MV-4-11 (cell line): ENCODE measurements at regions not wholly inside any gene's neighbourhood (a gene's known extent, or its start where the extent isn't known, plus 50 kb on each side); places are given as distances from the start of the nearest gene placed in this dataset.
"Not testable (repeated sequence)": the region's sequence is repeated elsewhere in the genome, so short reads cannot be mapped to it uniquely, and the experiment has no call there.

Experiments
- DNase-seq: peaks from one replicate; lab custom pipeline; 2025; lab: John Stamatoyannopoulos, UW

- DNase-seq, result no peak
Observed at GRCh38 chr3:5811016-5811415, 623.5 kb downstream of the EDEM1 start.

- no peak for DNase-seq
Observed at GRCh38 chr3:5813521-5813920, 626.0 kb downstream of the EDEM1 start.

GRCh38 chr3:5822843-5823242 is 635.3 kb downstream of the EDEM1 start:
- no peak for DNase-seq

GRCh38 chr3:5826467-5826866 is 639.0 kb downstream of the EDEM1 start:
- DNase-seq, result no peak

GRCh38 chr3:5828251-5828650 is 640.7 kb downstream of the EDEM1 start:
- no peak for DNase-seq

GRCh38 chr3:5840056-5840455 is 652.5 kb downstream of the EDEM1 start:
- no peak for DNase-seq

GRCh38 chr3:5841599-5841998 is 654.1 kb downstream of the EDEM1 start:
- DNase-seq, result no peak

GRCh38 chr3:5846261-5846660 is 658.8 kb downstream of the EDEM1 start:
- DNase-seq, result no peak

GRCh38 chr3:5861151-5861550 is 673.6 kb downstream of the EDEM1 start:
- no peak for DNase-seq

GRCh38 chr3:5874931-5875341 is 687.4 kb downstream of the EDEM1 start:
- DNase-seq, result no peak

- no peak for DNase-seq
Observed at GRCh38 chr3:5888851-5889250, 701.3 kb downstream of the EDEM1 start.

GRCh38 chr3:5889374-5889773 is 701.9 kb downstream of the EDEM1 start:
- no peak for DNase-seq

- no peak for DNase-seq
Observed at GRCh38 chr3:5891711-5892110, 704.2 kb downstream of the EDEM1 start.

GRCh38 chr3:5898106-5898505 is 710.6 kb downstream of the EDEM1 start:
- DNase-seq, result no peak

GRCh38 chr3:5899014-5899761 is 711.7 kb downstream of the EDEM1 start:
- no peak for DNase-seq

GRCh38 chr3:5917932-5918331 is 730.4 kb downstream of the EDEM1 start:
- no peak for DNase-seq

GRCh38 chr3:5918626-5919025 is 731.1 kb downstream of the EDEM1 start:
- no peak for DNase-seq

- DNase-seq, result no peak
Observed at GRCh38 chr3:5929027-5929426, 741.5 kb downstream of the EDEM1 start.

GRCh38 chr3:5944061-5944460 is 756.6 kb downstream of the EDEM1 start:
- DNase-seq, result not testable (repeated sequence)

- DNase-seq, result no peak
Observed at GRCh38 chr3:5948084-5948483, 760.6 kb downstream of the EDEM1 start.

- no peak for DNase-seq
Observed at GRCh38 chr3:5951026-5951425, 763.5 kb downstream of the EDEM1 start.

- DNase-seq, result peak; percentile 7
Observed at GRCh38 chr3:5972586-5972985, 785.1 kb downstream of the EDEM1 start.

- peak; percentile 96 for DNase-seq
Observed at GRCh38 chr3:5974630-5975322, 787.3 kb downstream of the EDEM1 start.

GRCh38 chr3:5977331-5977730 is 789.8 kb downstream of the EDEM1 start:
- DNase-seq, result no peak
